K562 (cell line): ENCODE measurements at regions not wholly inside any gene's neighbourhood (a gene's known extent, or its start where the extent isn't known, plus 50 kb on each side); places are given as distances from the start of the nearest gene placed in this dataset.

Experiments
- ATAC-seq: fragments of 200-7000 bp; cut with Tn5 transposase; 3 replicates; pipeline ENCODE4 v1.9.1; 2020; ENCODE audit warnings: moderate library complexity
- BruUV-seq: library from RNA; stranded (reverse); fragments of 400-500 nt; replicated peaks from 2 replicates; lab custom pipeline; 2021; lab: Mats Ljungman, UMichigan
- CTCF ChIA-PET: fragments of 300-600 bp; formaldehyde crosslinking; extraction: SDS; loops from one replicate; lab custom pipeline; 2021; ENCODE audit warnings: low intra/inter-chr PET ratio; lab: Yijun Ruan, JAX
- POLR2A ChIA-PET: fragments of 300-600, 350-650 bp; sonication (Branson Sonifier 250); formaldehyde crosslinking; extraction: SDS; loops from one replicate; lab custom pipeline; 2021; ENCODE audit warnings: antibody characterized with exemption, inconsistent platforms; lab: Yijun Ruan, JAX
- DNase-seq, 4 experiments: peaks; one replicate each; pipeline versions ENCODE4 v3.0.0 to v3.0.0-alpha.2; 2011 to 2018; ENCODE audit warnings: low spot score in 3 of 4, mixed read lengths in 3 of 4; ENCODE audit errors: extremely low read depth in 1 of 4
- FAIRE-seq: peaks from 2 replicates; lab custom pipeline; 2011; peaks lifted over from hg19 to GRCh38; lab: Jason Lieb, UNC
- H2AFZ ChIP-seq: 2 replicates; pipeline ENCODE4 v1.6.0; 2011; ENCODE audit warnings: low read depth, low read length, control low read depth, inconsistent platforms
- H3K27ac ChIP-seq: fragments of 200-600 bp; 3 replicates; pipeline ENCODE4 v1.8.0; 2011; ENCODE audit warnings: low read depth, mild to moderate bottlenecking, control low read depth, inconsistent platforms, low read length, moderate library complexity, mixed read lengths; ENCODE audit errors: extremely low read depth
- H3K27me3 ChIP-seq, 2 experiments: fragments of 300-600 bp in 1 of 2; 2 replicates in 1 of 2; 3 replicates in 1 of 2; pipeline versions ENCODE4 v1.6.0 to v1.8.0; 2011; ENCODE audit warnings: inconsistent platforms in 2 of 2, low read length in 2 of 2, mild to moderate bottlenecking in 1 of 2, mixed read lengths in 1 of 2, moderate library complexity in 1 of 2; ENCODE audit not compliant: control insufficient read depth in 2 of 2, insufficient read depth in 2 of 2
- H3K36me3 ChIP-seq: fragments of 300-600 bp; 3 replicates; pipeline ENCODE4 v1.8.0; 2011; ENCODE audit warnings: mild to moderate bottlenecking, low read length, inconsistent platforms; ENCODE audit not compliant: control insufficient read depth, insufficient read depth
- H3K4me1 ChIP-seq, 2 experiments: fragments of 200-600 bp in 1 of 2; replicated peaks in 1 of 2; 2 replicates in 1 of 2; 3 replicates in 1 of 2; pipeline versions ENCODE4 v1.5.1 to v1.8.0; 2011; ENCODE audit warnings: inconsistent platforms in 2 of 2, low read length in 2 of 2, mild to moderate bottlenecking in 1 of 2, mixed read lengths in 1 of 2, moderate library complexity in 1 of 2; ENCODE audit not compliant: control insufficient read depth in 2 of 2, insufficient read depth in 2 of 2
- H3K4me2 ChIP-seq: 2 replicates; pipeline ENCODE4 v1.6.1; 2011; ENCODE audit warnings: low read length, control low read depth, inconsistent platforms, mixed read lengths; ENCODE audit not compliant: insufficient read depth
- H3K4me3 ChIP-seq: fragments of 200-600 bp; sonication (generic), shearing (Covaris generic); 2 replicates; pipeline ENCODE4 v1.5.1; 2016; ENCODE audit warnings: control low read depth, inconsistent platforms
- H3K79me2 ChIP-seq: fragments of 200-600 bp; 3 replicates; pipeline ENCODE4 v1.8.0; 2011; ENCODE audit warnings: low read length, inconsistent platforms; ENCODE audit not compliant: control insufficient read depth, insufficient read depth
- H3K9ac ChIP-seq, 2 experiments: 2 replicates each; pipeline versions ENCODE4 v1.6.0 to v1.6.1; 2011; ENCODE audit warnings: low read depth in 2 of 2, low read length in 2 of 2, control low read depth in 1 of 2, inconsistent platforms in 1 of 2, mild to moderate bottlenecking in 1 of 2, mixed read lengths in 1 of 2; ENCODE audit not compliant: insufficient read depth in 1 of 2
- H3K9me1 ChIP-seq: one replicate; pipeline ENCODE4 v1.6.0; 2011; ENCODE audit warnings: inconsistent platforms, mild to moderate bottlenecking, low read length, moderate library complexity; ENCODE audit not compliant: control insufficient read depth, insufficient read depth
- H3K9me3 ChIP-seq: replicated peaks from 2 replicates; pipeline ENCODE4 v1.5.1; 2011; ENCODE audit warnings: low read depth, low read length, inconsistent platforms; ENCODE audit not compliant: control insufficient read depth, insufficient read depth
- H4K20me1 ChIP-seq: replicated peaks from 2 replicates; pipeline ENCODE4 v1.6.1; 2011; ENCODE audit warnings: low read length, inconsistent platforms, mixed read lengths; ENCODE audit not compliant: control insufficient read depth, insufficient read depth
- CCAR2 ChIP-seq: fragments of 200-400 bp; formaldehyde crosslinking; IDR thresholded peaks from 2 replicates; pipeline ENCODE4 v1.6.1; 2017; ENCODE audit warnings: mild to moderate bottlenecking, low read depth, low read length
- ILK ChIP-seq: fragments of 450-650 bp; IDR thresholded peaks from 2 replicates; pipeline ENCODE4 v1.6.1; 2016; ENCODE audit warnings: missing genetic modification characterization, low read depth, mild to moderate bottlenecking, missing compliant biosample characterization, moderate library complexity, borderline replicate concordance
- NFE2 ChIP-seq: IDR thresholded peaks from 2 replicates; pipeline ENCODE4 v1.6.1; 2014; ENCODE audit warnings: antibody characterized with exemption, low read depth
- SPI1 ChIP-seq: IDR thresholded peaks from 2 replicates; pipeline ENCODE4 v1.6.1; 2011; ENCODE audit warnings: low read depth, low read length, control low read depth, borderline replicate concordance
- U2AF2 ChIP-seq: fragments of 200-400 bp; formaldehyde crosslinking; optimal IDR thresholded peaks from 2 replicates; pipeline ENCODE3; 2017; ENCODE audit warnings: low read depth, mild to moderate bottlenecking, low read length
- ZBTB17 ChIP-seq: fragments of 450-650 bp; formaldehyde crosslinking; IDR thresholded peaks from 2 replicates; pipeline ENCODE4 v1.4.0; 2020; ENCODE audit warnings: mild to moderate bottlenecking
- WGBS: fragments of 100-300 bp; shearing (Covaris generic); methylation state at CpG from one replicate; pipeline ENCODE4 v1.1.6; 2016; ENCODE audit warnings: low coverage, mixed read lengths; ENCODE audit not compliant: insufficient coverage; ENCODE audit errors: missing lambda C conversion rate; 5-methylcytosine and 5-hydroxymethylcytosine counted together
- in situ Hi-C: fragments of 300-500 bp; cut with MboI; formaldehyde crosslinking; loops from 4 replicates; pipeline ENCODE4 v1.15.0; 2018; ENCODE audit warnings: inconsistent platforms, mixed read lengths
- intact Hi-C: fragments of 100-400 bp; cut with micrococcal nuclease; formaldehyde crosslinking; loops from 2 replicates; pipeline ENCODE4 v1.14.2; 2022
- TF ChIP-seq, protein P1 (sequence below): fragments of 250-450 bp; sonication (Bioruptor Pico); IDR thresholded peaks from 2 replicates; pipeline ENCODE4 v1.4.0; 2020; ENCODE audit warnings: mild to moderate bottlenecking, moderate library complexity
- TF ChIP-seq, protein P2 (sequence below): fragments of 450-650 bp; IDR thresholded peaks from 2 replicates; pipeline ENCODE4 v1.6.1; 2016; ENCODE audit warnings: antibody characterized with exemption
- TF ChIP-seq, protein P3 (sequence below), 2 experiments: fragments of 450-650 bp; IDR thresholded peaks; 2 replicates each; pipeline ENCODE4 v1.6.1; 2018; ENCODE audit warnings: mild to moderate bottlenecking in 2 of 2, low read depth in 1 of 2; ENCODE audit not compliant: partially characterized antibody in 2 of 2

DNA sequence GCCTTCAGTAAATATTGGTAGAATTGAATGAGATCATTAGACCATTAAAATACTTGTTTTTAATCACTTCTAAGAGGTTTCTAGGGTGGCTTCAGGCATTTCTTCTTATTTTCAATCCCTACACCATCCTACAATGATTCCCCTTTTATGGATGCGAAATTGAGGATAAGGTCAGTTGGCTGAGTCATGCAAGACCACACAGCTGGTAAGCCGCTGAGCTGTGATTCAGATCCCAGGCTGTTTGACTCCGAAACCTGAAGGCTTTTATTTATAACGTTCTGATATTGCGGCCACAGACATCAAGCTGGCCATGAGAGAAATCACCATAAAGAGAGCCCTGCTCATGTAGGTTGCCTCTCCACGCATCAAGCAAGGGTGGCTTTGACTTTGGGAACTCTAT, 133.4 kb downstream of the VAPA start:
- intact Hi-C loops = no loop called here
- 0% methylated on average over 6 of the region's 6 CpGs for WGBS
- TF ChIP-seq CCAR2 = no peak
- peak; percentile 16; the same call in 1 of the 2 replicates for TF ChIP-seq NFE2
- TF ChIP-seq, all 486 proteins: peak for 1
- no peak overlapping the region for H2AFZ ChIP-seq
- ChIA-PET POLR2A (interaction anchor here (1.6 kb wide), 1 partner anchor 21 kb away, joined by 5 read pairs; no protein-coding TSS in a partner anchor), CTCF (no interaction called here)
- no peaks in the 10 kb centered on the region for H3K9me1 ChIP-seq
- no peaks in the 10 kb centered on the region for H3K36me3 ChIP-seq
- FAIRE-seq (peak; percentile 48), DNase-seq (no peak), ATAC-seq (no peak)
- no peak overlapping the region for H3K4me2 ChIP-seq
- no peaks in the 10 kb centered on the region for H4K20me1 ChIP-seq
- no peaks in the 10 kb centered on the region for H3K79me2 ChIP-seq
- peaks cover 27 to 48% of the 10 kb centered on the region in 2 experiments for H3K27me3 ChIP-seq
- BruUV-seq = no TSS peak
- H3K4me1 ChIP-seq = peaks cover 0 to 4% of the 10 kb centered on the region in 2 experiments; a peak in 1 of 5 replicates
- no peak overlapping the region for H3K9ac ChIP-seq
- no peak overlapping the region for H3K27ac ChIP-seq
- no peaks in the 10 kb centered on the region for H3K9me3 ChIP-seq
- in situ Hi-C loops = no loop called here
- no peak overlapping the region for H3K4me3 ChIP-seq

DNA sequence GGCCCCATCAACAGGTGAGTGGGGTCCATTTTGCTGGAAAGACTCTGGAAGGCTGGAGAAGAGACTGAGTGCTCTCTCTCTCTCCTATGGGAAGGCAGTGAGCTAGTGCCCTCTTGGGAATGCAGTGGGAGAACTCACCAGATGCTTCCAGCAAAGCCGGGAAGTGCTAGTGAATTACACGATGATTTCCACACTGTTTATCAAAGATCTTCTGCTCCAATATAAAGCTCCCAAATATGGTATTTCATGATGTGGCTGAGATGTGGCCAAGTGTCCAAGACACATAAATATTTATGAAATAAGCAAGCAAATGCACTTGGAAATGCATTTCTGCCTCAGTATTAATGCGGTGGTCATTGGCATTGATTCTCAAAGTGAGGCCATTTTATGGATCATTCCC, 135.9 kb downstream of the VAPA start:
- Histone ChIP-seq H3K4me1 (peaks cover 0 to 4% of the 10 kb centered on the region in 2 experiments; a peak in 1 of 5 replicates), H3K9ac (no peak overlapping the region), H3K79me2 (no peaks in the 10 kb centered on the region), H2AFZ (no peak overlapping the region), H3K27me3 (peaks cover 33 to 59% of the 10 kb centered on the region in 2 experiments), H3K9me1 (no peaks in the 10 kb centered on the region), H3K9me3 (no peaks in the 10 kb centered on the region), H3K36me3 (no peaks in the 10 kb centered on the region), H3K4me3 (no peak overlapping the region), H4K20me1 (no peaks in the 10 kb centered on the region), H3K27ac (no peak overlapping the region), H3K4me2 (no peak overlapping the region)
- intact Hi-C loops (no loop called here), in situ Hi-C loops (no loop called here)
- ChIA-PET CTCF (no interaction called here), POLR2A (interaction anchor here (0.7 to 1.4 kb wide), 2 partner anchors 8 to 11 kb away, joined by 3 to 4 read pairs; no protein-coding TSS in a partner anchor)
- no TSS peak for BruUV-seq
- DNase-seq = no peak
- ATAC-seq = no peak
- no peak for FAIRE-seq
- WGBS = 2% methylated on average over 3 of the region's 3 CpGs
- no peak for TF ChIP-seq SPI1
- TF ChIP-seq, protein P1, sequence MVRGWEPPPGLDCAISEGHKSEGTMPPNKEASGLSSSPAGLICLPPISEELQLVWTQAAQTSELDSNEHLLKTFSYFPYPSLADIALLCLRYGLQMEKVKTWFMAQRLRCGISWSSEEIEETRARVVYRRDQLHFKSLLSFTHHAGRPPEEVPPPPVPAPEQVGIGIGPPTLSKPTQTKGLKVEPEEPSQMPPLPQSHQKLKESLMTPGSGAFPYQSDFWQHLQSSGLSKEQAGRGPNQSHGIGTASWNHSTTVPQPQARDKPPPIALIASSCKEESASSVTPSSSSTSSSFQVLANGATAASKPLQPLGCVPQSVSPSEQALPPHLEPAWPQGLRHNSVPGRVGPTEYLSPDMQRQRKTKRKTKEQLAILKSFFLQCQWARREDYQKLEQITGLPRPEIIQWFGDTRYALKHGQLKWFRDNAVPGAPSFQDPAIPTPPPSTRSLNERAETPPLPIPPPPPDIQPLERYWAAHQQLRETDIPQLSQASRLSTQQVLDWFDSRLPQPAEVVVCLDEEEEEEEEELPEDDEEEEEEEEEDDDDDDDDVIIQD = no peak
- TF ChIP-seq, protein P2, sequence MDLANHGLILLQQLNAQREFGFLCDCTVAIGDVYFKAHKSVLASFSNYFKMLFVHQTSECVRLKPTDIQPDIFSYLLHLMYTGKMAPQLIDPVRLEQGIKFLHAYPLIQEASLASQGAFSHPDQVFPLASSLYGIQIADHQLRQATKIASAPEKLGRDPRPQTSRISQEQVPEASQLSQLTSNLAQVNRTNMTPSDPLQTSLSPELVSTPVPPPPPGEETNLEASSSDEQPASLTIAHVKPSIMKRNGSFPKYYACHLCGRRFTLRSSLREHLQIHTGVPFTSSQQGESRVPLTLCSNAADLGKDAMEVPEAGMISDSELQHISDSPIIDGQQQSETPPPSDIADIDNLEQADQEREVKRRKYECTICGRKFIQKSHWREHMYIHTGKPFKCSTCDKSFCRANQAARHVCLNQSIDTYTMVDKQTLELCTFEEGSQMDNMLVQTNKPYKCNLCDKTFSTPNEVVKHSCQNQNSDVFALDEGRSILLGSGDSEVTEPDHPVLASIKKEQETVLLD = no peak
- TF ChIP-seq ILK = no peak
- TF ChIP-seq ZBTB17 (CRISPR knock-in tag) = no peak
- TF ChIP-seq U2AF2 = no peak
- TF ChIP-seq, protein P3, sequence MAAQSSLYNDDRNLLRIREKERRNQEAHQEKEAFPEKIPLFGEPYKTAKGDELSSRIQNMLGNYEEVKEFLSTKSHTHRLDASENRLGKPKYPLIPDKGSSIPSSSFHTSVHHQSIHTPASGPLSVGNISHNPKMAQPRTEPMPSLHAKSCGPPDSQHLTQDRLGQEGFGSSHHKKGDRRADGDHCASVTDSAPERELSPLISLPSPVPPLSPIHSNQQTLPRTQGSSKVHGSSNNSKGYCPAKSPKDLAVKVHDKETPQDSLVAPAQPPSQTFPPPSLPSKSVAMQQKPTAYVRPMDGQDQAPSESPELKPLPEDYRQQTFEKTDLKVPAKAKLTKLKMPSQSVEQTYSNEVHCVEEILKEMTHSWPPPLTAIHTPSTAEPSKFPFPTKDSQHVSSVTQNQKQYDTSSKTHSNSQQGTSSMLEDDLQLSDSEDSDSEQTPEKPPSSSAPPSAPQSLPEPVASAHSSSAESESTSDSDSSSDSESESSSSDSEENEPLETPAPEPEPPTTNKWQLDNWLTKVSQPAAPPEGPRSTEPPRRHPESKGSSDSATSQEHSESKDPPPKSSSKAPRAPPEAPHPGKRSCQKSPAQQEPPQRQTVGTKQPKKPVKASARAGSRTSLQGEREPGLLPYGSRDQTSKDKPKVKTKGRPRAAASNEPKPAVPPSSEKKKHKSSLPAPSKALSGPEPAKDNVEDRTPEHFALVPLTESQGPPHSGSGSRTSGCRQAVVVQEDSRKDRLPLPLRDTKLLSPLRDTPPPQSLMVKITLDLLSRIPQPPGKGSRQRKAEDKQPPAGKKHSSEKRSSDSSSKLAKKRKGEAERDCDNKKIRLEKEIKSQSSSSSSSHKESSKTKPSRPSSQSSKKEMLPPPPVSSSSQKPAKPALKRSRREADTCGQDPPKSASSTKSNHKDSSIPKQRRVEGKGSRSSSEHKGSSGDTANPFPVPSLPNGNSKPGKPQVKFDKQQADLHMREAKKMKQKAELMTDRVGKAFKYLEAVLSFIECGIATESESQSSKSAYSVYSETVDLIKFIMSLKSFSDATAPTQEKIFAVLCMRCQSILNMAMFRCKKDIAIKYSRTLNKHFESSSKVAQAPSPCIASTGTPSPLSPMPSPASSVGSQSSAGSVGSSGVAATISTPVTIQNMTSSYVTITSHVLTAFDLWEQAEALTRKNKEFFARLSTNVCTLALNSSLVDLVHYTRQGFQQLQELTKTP (IDR thresholded peaks at IDR 0.05; ENCODE audit: low read depth in 1 of 2, partially characterized antibody in 2 of 2) = no peak
